HG03457 (cell line): ENCODE measurements at regions not wholly inside any gene's neighbourhood (a gene's known extent, or its start where the extent isn't known, plus 50 kb on each side); places are given as distances from the start of the nearest gene placed in this dataset.
"Not testable (repeated sequence)": the region's sequence is repeated elsewhere in the genome, so short reads cannot be mapped to it uniquely, and the experiment has no call there.

Experiments
- ATAC-seq: cut with Tn5 transposase; IDR thresholded peaks from one replicate; pipeline ENCODE4 v1.9.1; 2021; ENCODE audit warnings: moderate number of reproducible peaks; ENCODE audit not compliant: unreplicated experiment

- no peak for ATAC-seq
Measured at GRCh38 chr1:106290805-106291501, 765.5 kb upstream of the PRMT6 start.

- ATAC-seq = no peak
Measured at GRCh38 chr1:106292130-106292529, 764.3 kb upstream of the PRMT6 start.

- ATAC-seq = no peak
Measured at GRCh38 chr1:106296431-106296830, 760.0 kb upstream of the PRMT6 start.

- no peak for ATAC-seq
Measured at GRCh38 chr1:106304106-106304505, 752.4 kb upstream of the PRMT6 start.

- no peak for ATAC-seq
Measured at GRCh38 chr1:106319612-106320011, 736.9 kb upstream of the PRMT6 start.

GRCh38 chr1:106325600-106325999 is 730.9 kb upstream of the PRMT6 start:
- no peak for ATAC-seq

GRCh38 chr1:106344494-106344893 is 712.0 kb upstream of the PRMT6 start:
- ATAC-seq = no peak

- ATAC-seq = no peak
Measured at GRCh38 chr1:106360252-106360651, 696.2 kb upstream of the PRMT6 start.

- ATAC-seq = no peak
Measured at GRCh38 chr1:106366627-106367319, 689.7 kb upstream of the PRMT6 start.

GRCh38 chr1:106378261-106378660 is 678.2 kb upstream of the PRMT6 start:
- ATAC-seq = no peak

GRCh38 chr1:106380772-106381171 is 675.7 kb upstream of the PRMT6 start:
- ATAC-seq = no peak

- ATAC-seq = not testable (repeated sequence)
Measured at GRCh38 chr1:106389160-106389559, 667.3 kb upstream of the PRMT6 start.

- ATAC-seq = no peak
Measured at GRCh38 chr1:106393046-106393445, 663.4 kb upstream of the PRMT6 start.

- ATAC-seq = no peak
Measured at GRCh38 chr1:106396020-106396419, 660.5 kb upstream of the PRMT6 start.

GRCh38 chr1:106398391-106398790 is 658.1 kb upstream of the PRMT6 start:
- no peak for ATAC-seq

GRCh38 chr1:106406114-106406513 is 650.4 kb upstream of the PRMT6 start:
- ATAC-seq = no peak

- not testable (repeated sequence) for ATAC-seq
Measured at GRCh38 chr1:106412321-106412720, 644.2 kb upstream of the PRMT6 start.

GRCh38 chr1:106435269-106435668 is 621.2 kb upstream of the PRMT6 start:
- ATAC-seq = no peak

GRCh38 chr1:106439475-106439874 is 617.0 kb upstream of the PRMT6 start:
- no peak for ATAC-seq

GRCh38 chr1:106447466-106447865 is 609.0 kb upstream of the PRMT6 start:
- no peak for ATAC-seq

- no peak for ATAC-seq
Measured at GRCh38 chr1:106456832-106457231, 599.6 kb upstream of the PRMT6 start.

GRCh38 chr1:106457368-106457767 is 599.1 kb upstream of the PRMT6 start:
- no peak for ATAC-seq

GRCh38 chr1:106458866-106459265 is 597.6 kb upstream of the PRMT6 start:
- ATAC-seq = no peak
